ELR (cell line): ENCODE measurements at regions not wholly inside any gene's neighbourhood (a gene's known extent, or its start where the extent isn't known, plus 50 kb on each side); places are given as distances from the start of the nearest gene placed in this dataset.

ENCODE experiments used
- DNase-seq: peaks from one replicate; pipeline ENCODE4 v3.0.0-alpha.2; 2015; ENCODE audit warnings: low read depth

- DNase-seq, result peak; percentile 82
Observed at GRCh38 chr6:82818727-82819126, 246.9 kb downstream of the UBE3D start.

- no peak for DNase-seq
Observed at GRCh38 chr6:82823361-82823760, 242.3 kb downstream of the UBE3D start.

- no peak for DNase-seq
Observed at GRCh38 chr6:82832811-82833210, 232.8 kb downstream of the UBE3D start.

DNA sequence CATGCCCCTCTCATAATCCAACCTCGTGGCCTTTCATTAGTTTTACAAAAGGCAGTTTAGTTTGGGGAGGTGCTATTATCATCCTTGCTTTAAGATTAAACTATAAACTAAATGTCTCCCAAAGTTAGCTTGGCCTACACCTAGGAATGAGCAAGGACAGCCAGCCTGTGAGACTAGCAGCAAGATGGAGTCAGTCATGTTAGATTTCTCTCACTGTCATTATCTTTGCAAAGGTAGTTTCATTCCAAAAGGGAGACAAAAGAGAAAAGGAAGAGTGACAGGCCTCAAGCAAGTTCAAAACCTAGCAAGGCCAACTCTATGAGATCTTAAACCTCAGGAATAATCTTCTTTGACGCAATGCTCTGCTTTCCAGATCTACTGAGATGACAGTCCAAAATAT is 232.2 kb downstream of the UBE3D start:
- no peak for DNase-seq

GRCh38 chr6:82836022-82836575 is 229.5 kb downstream of the UBE3D start:
- DNase-seq, result no peak

DNA sequence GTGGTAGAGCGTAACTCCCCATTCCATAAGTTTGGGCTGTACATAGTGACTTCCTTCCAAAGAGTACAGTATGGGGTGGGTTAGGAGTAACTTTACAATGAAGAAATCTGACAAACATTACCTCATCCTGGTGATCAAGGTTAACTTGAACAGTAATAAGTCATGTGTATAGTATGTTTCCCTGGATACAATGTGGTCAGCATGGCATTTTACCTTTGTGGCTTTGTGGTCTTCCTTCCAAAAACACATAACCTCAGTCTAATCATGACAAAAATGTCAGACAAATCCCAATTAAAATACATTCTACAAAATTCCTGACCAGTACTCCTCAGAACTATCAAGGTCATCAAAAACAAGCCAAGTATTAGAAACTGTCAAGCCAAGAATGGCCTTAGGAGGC is 225.1 kb downstream of the UBE3D start:
- peak; percentile 43 for DNase-seq

- no peak for DNase-seq
Observed at GRCh38 chr6:82841309-82841708, 224.3 kb downstream of the UBE3D start.
